K562 (cell line): ENCODE measurements at regions not wholly inside any gene's neighbourhood (a gene's known extent, or its start where the extent isn't known, plus 50 kb on each side); places are given as distances from the start of the nearest gene placed in this dataset.

Source experiments
- ATAC-seq: fragments of 200-7000 bp; cut with Tn5 transposase; 3 replicates; pipeline ENCODE4 v1.9.1; 2020; ENCODE audit warnings: moderate library complexity
- BruUV-seq: library from RNA; stranded (reverse); fragments of 400-500 nt; replicated peaks from 2 replicates; lab custom pipeline; 2021; lab: Mats Ljungman, UMichigan
- CTCF ChIA-PET: fragments of 300-600 bp; formaldehyde crosslinking; extraction: SDS; loops from one replicate; lab custom pipeline; 2021; ENCODE audit warnings: low intra/inter-chr PET ratio; lab: Yijun Ruan, JAX
- POLR2A ChIA-PET: fragments of 300-600, 350-650 bp; sonication (Branson Sonifier 250); formaldehyde crosslinking; extraction: SDS; loops from one replicate; lab custom pipeline; 2021; ENCODE audit warnings: antibody characterized with exemption, inconsistent platforms; lab: Yijun Ruan, JAX
- DNase-seq, 4 experiments: peaks; one replicate each; pipeline versions ENCODE4 v3.0.0 to v3.0.0-alpha.2; 2011 to 2018; ENCODE audit warnings: low spot score in 3 of 4, mixed read lengths in 3 of 4; ENCODE audit errors: extremely low read depth in 1 of 4
- FAIRE-seq: peaks from 2 replicates; lab custom pipeline; 2011; peaks lifted over from hg19 to GRCh38; lab: Jason Lieb, UNC
- H2AFZ ChIP-seq: 2 replicates; pipeline ENCODE4 v1.6.0; 2011; ENCODE audit warnings: low read depth, low read length, control low read depth, inconsistent platforms
- H3K27ac ChIP-seq: fragments of 200-600 bp; 3 replicates; pipeline ENCODE4 v1.8.0; 2011; ENCODE audit warnings: low read depth, mild to moderate bottlenecking, control low read depth, inconsistent platforms, low read length, moderate library complexity, mixed read lengths; ENCODE audit errors: extremely low read depth
- H3K27me3 ChIP-seq, 2 experiments: fragments of 300-600 bp in 1 of 2; 2 replicates in 1 of 2; 3 replicates in 1 of 2; pipeline versions ENCODE4 v1.6.0 to v1.8.0; 2011; ENCODE audit warnings: inconsistent platforms in 2 of 2, low read length in 2 of 2, mild to moderate bottlenecking in 1 of 2, mixed read lengths in 1 of 2, moderate library complexity in 1 of 2; ENCODE audit not compliant: control insufficient read depth in 2 of 2, insufficient read depth in 2 of 2
- H3K36me3 ChIP-seq: fragments of 300-600 bp; 3 replicates; pipeline ENCODE4 v1.8.0; 2011; ENCODE audit warnings: mild to moderate bottlenecking, low read length, inconsistent platforms; ENCODE audit not compliant: control insufficient read depth, insufficient read depth
- H3K4me1 ChIP-seq, 2 experiments: fragments of 200-600 bp in 1 of 2; replicated peaks in 1 of 2; 2 replicates in 1 of 2; 3 replicates in 1 of 2; pipeline versions ENCODE4 v1.5.1 to v1.8.0; 2011; ENCODE audit warnings: inconsistent platforms in 2 of 2, low read length in 2 of 2, mild to moderate bottlenecking in 1 of 2, mixed read lengths in 1 of 2, moderate library complexity in 1 of 2; ENCODE audit not compliant: control insufficient read depth in 2 of 2, insufficient read depth in 2 of 2
- H3K4me2 ChIP-seq: 2 replicates; pipeline ENCODE4 v1.6.1; 2011; ENCODE audit warnings: low read length, control low read depth, inconsistent platforms, mixed read lengths; ENCODE audit not compliant: insufficient read depth
- H3K4me3 ChIP-seq: fragments of 200-600 bp; sonication (generic), shearing (Covaris generic); 2 replicates; pipeline ENCODE4 v1.5.1; 2016; ENCODE audit warnings: control low read depth, inconsistent platforms
- H3K79me2 ChIP-seq: fragments of 200-600 bp; 3 replicates; pipeline ENCODE4 v1.8.0; 2011; ENCODE audit warnings: low read length, inconsistent platforms; ENCODE audit not compliant: control insufficient read depth, insufficient read depth
- H3K9ac ChIP-seq, 2 experiments: 2 replicates each; pipeline versions ENCODE4 v1.6.0 to v1.6.1; 2011; ENCODE audit warnings: low read depth in 2 of 2, low read length in 2 of 2, control low read depth in 1 of 2, inconsistent platforms in 1 of 2, mild to moderate bottlenecking in 1 of 2, mixed read lengths in 1 of 2; ENCODE audit not compliant: insufficient read depth in 1 of 2
- H3K9me1 ChIP-seq: one replicate; pipeline ENCODE4 v1.6.0; 2011; ENCODE audit warnings: inconsistent platforms, mild to moderate bottlenecking, low read length, moderate library complexity; ENCODE audit not compliant: control insufficient read depth, insufficient read depth
- H3K9me3 ChIP-seq: replicated peaks from 2 replicates; pipeline ENCODE4 v1.5.1; 2011; ENCODE audit warnings: low read depth, low read length, inconsistent platforms; ENCODE audit not compliant: control insufficient read depth, insufficient read depth
- H4K20me1 ChIP-seq: replicated peaks from 2 replicates; pipeline ENCODE4 v1.6.1; 2011; ENCODE audit warnings: low read length, inconsistent platforms, mixed read lengths; ENCODE audit not compliant: control insufficient read depth, insufficient read depth
- CBFA2T3 ChIP-seq: fragments of 450-650 bp; IDR thresholded peaks from 2 replicates; pipeline ENCODE4 v1.6.1; 2017
- FUS ChIP-seq: fragments of 200-400 bp; formaldehyde crosslinking; optimal IDR thresholded peaks from 2 replicates; pipeline ENCODE3; 2017; ENCODE audit warnings: low read depth, low read length
- ILF3 ChIP-seq: fragments of 450-650 bp; IDR thresholded peaks from 2 replicates; pipeline ENCODE4 v1.6.1; 2018; ENCODE audit warnings: antibody characterized with exemption, mild to moderate bottlenecking, moderate library complexity, borderline replicate concordance
- KLF1 ChIP-seq: fragments of 450-650 bp; IDR thresholded peaks from 2 replicates; pipeline ENCODE4 v1.6.1; 2016; ENCODE audit warnings: missing genetic modification characterization, missing compliant biosample characterization
- NFE2 ChIP-seq: IDR thresholded peaks from 2 replicates; pipeline ENCODE4 v1.6.1; 2014; ENCODE audit warnings: antibody characterized with exemption, low read depth
- PTTG1 ChIP-seq: fragments of 450-650 bp; IDR thresholded peaks from 2 replicates; pipeline ENCODE4 v1.6.1; 2016; ENCODE audit warnings: low read depth, mild to moderate bottlenecking, missing genetic modification characterization, missing compliant biosample characterization
- ZNF778 ChIP-seq: fragments of 450-650 bp; formaldehyde crosslinking; IDR thresholded peaks from 2 replicates; pipeline ENCODE4 v1.4.0; 2020; ENCODE audit warnings: mild to moderate bottlenecking, moderate library complexity
- WGBS: fragments of 100-300 bp; shearing (Covaris generic); methylation state at CpG from one replicate; pipeline ENCODE4 v1.1.6; 2016; ENCODE audit warnings: low coverage, mixed read lengths; ENCODE audit not compliant: insufficient coverage; ENCODE audit errors: missing lambda C conversion rate; 5-methylcytosine and 5-hydroxymethylcytosine counted together
- in situ Hi-C: fragments of 300-500 bp; cut with MboI; formaldehyde crosslinking; loops from 4 replicates; pipeline ENCODE4 v1.15.0; 2018; ENCODE audit warnings: inconsistent platforms, mixed read lengths
- intact Hi-C: fragments of 100-400 bp; cut with micrococcal nuclease; formaldehyde crosslinking; loops from 2 replicates; pipeline ENCODE4 v1.14.2; 2022

GRCh38 chr5:57825031-57825686, 342.5 kb upstream of the ACTBL2 start:
- intact Hi-C loops: no loop called here
- FAIRE-seq: no peak
- H3K27me3 ChIP-seq: no peaks in the 10 kb centered on the region
- 0% methylated on average over 3 of the region's 3 CpGs for whole genome bisulfite sequencing
- no peak overlapping the region for H3K27ac ChIP-seq
- TF ChIP-seq ILF3: no peak
- TF ChIP-seq FUS: no peak
- TF ChIP-seq ZNF778 (CRISPR knock-in tag): no peak
- TF ChIP-seq KLF1 (tag): no peak
- TF ChIP-seq, all 486 proteins: peak for 0
- in situ Hi-C loops: no loop called here
- H4K20me1 ChIP-seq: no peaks in the 10 kb centered on the region
- no peak for ATAC-seq
- H3K9me1 ChIP-seq: no peaks in the 10 kb centered on the region
- H3K4me3 ChIP-seq: no peak overlapping the region
- no peak for DNase-seq
- BruUV-seq: no TSS peak
- H3K79me2 ChIP-seq: no peaks in the 10 kb centered on the region
- H2AFZ ChIP-seq: no peak overlapping the region
- H3K4me1 ChIP-seq: no peaks in the 10 kb centered on the region
- no peak overlapping the region for H3K4me2 ChIP-seq
- no peaks in the 10 kb centered on the region for H3K9me3 ChIP-seq
- H3K36me3 ChIP-seq: no peaks in the 10 kb centered on the region
- no peak overlapping the region for H3K9ac ChIP-seq
- CTCF ChIA-PET: no interaction called here
- POLR2A ChIA-PET: no interaction called here

GRCh38 chr5:57824623-57825022, 342.0 kb upstream of the ACTBL2 start:
- Histone ChIP-seq H3K9me1 (no peaks in the 10 kb centered on the region), H3K27me3 (no peaks in the 10 kb centered on the region), H3K36me3 (no peaks in the 10 kb centered on the region), H3K4me3 (no peak overlapping the region), H3K4me1 (no peaks in the 10 kb centered on the region), H3K9ac (no peak overlapping the region), H3K27ac (no peak overlapping the region), H4K20me1 (no peaks in the 10 kb centered on the region), H3K4me2 (no peak overlapping the region), H3K79me2 (no peaks in the 10 kb centered on the region), H3K9me3 (no peaks in the 10 kb centered on the region), H2AFZ (no peak overlapping the region)
- intact Hi-C loops (no loop called here), in situ Hi-C loops (no loop called here)
- no TSS peak for BruUV-seq
- no peak for FAIRE-seq
- 0% methylated on average over 2 of the region's 2 CpGs for WGBS
- ChIA-PET CTCF (no interaction called here), POLR2A (no interaction called here)
- ATAC-seq: no peak
- DNase-seq: no peak
- TF ChIP-seq PTTG1 (tag): no peak
- TF ChIP-seq NFE2: no peak
- no peak for TF ChIP-seq CBFA2T3
